Neural cell (in vitro differentiated cells): ENCODE measurements at regions not wholly inside any gene's neighbourhood (a gene's known extent, or its start where the extent isn't known, plus 50 kb on each side); places are given as distances from the start of the nearest gene placed in this dataset.

Source experiments
- CTCF ChIP-seq: fragments of 450-650 bp; IDR thresholded peaks from 2 replicates; pipeline ENCODE4 v1.5.1; 2014; ENCODE audit warnings: antibody characterized with exemption, mild to moderate bottlenecking, moderate library complexity; ENCODE audit not compliant: poor library complexity, severe bottlenecking
- EP300 ChIP-seq: fragments of 450-650 bp; conservative IDR thresholded peaks from 2 replicates; pipeline ENCODE4 v1.6.1; 2014; ENCODE audit warnings: antibody characterized with exemption, mild to moderate bottlenecking, moderate library complexity; ENCODE audit not compliant: poor library complexity, severe bottlenecking
- EZH2 ChIP-seq: fragments of 200-600, 300-800 bp; shearing (Covaris generic), sonication (generic); IDR thresholded peaks from 2 replicates; pipeline ENCODE4 v1.6.1; 2014; ENCODE audit warnings: antibody characterized with exemption, low read length, borderline replicate concordance, mild to moderate bottlenecking; ENCODE audit not compliant: insufficient read depth, poor library complexity, severe bottlenecking
- MXI1 ChIP-seq: fragments of 450-650 bp; conservative IDR thresholded peaks from 2 replicates; pipeline ENCODE4 v1.6.1; 2014; ENCODE audit warnings: antibody characterized with exemption, mild to moderate bottlenecking; ENCODE audit not compliant: poor library complexity, severe bottlenecking
- POLR2AphosphoS5 ChIP-seq: IDR thresholded peaks from 2 replicates; pipeline ENCODE4 v1.6.1; 2012
- RAD21 ChIP-seq: fragments of 450-650 bp; conservative IDR thresholded peaks from 2 replicates; pipeline ENCODE4 v1.6.1; 2014; ENCODE audit warnings: antibody characterized with exemption, mild to moderate bottlenecking, moderate library complexity
- SMC3 ChIP-seq: fragments of 450-650 bp; conservative IDR thresholded peaks from 2 replicates; pipeline ENCODE4 v1.6.1; 2014; ENCODE audit warnings: antibody characterized with exemption, mild to moderate bottlenecking, moderate library complexity; ENCODE audit not compliant: poor library complexity
- TAF1 ChIP-seq: IDR thresholded peaks from 2 replicates; pipeline ENCODE4 v1.6.1; 2012; ENCODE audit warnings: low read depth

- TF ChIP-seq EP300: no peak
- TF ChIP-seq POLR2AphosphoS5: no peak
- TF ChIP-seq CTCF: no peak
- no peak for TF ChIP-seq EZH2
- no peak for TF ChIP-seq SMC3
- no peak for TF ChIP-seq RAD21
- TF ChIP-seq TAF1: no peak
- TF ChIP-seq MXI1: no peak
These were observed 615.9 kb upstream of the GCFC2 start for GRCh38 chr2:76326636-76327035.
